ENCODE measurements at regions not wholly inside any gene's neighbourhood (a gene's known extent, or its start where the extent isn't known, plus 50 kb on each side); places are given as distances from the start of the nearest gene placed in this dataset.

DNA sequence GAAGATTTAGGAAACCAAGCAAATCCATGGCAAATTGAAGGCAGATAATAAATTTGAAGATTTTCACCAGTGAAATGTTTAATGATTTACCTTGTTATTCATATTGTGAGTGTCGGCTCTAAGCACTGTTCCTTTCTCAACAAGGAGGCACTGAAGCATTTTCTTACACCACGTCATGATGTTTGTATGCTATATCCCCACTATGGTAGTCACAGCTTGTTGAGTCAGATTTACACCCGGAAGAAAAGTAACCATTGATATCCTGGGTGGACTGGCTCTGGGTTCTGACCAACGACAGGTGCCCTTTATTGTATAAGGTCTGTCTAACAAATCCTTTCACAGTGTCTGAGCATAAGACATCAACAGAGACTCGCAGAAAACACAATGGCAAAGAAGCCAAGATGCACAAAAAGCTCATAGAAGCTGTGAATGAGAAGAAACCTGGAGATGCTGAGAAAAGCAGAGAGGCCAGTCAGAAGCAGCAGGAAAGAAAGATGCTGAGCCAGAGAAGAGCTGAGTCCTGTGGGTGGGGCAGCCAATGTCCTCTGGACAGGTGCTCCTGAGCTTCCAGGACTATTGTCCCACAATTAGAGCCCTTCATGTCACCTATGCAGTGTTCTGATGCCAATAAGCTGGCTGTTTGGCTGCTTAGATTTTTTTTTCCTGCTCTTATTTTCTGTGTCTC lies 49.7 kb upstream of the ARHGAP5 start:
- no peak for DNase-seq
